WTC11 (cell line): ENCODE measurements at regions not wholly inside any gene's neighbourhood (a gene's known extent, or its start where the extent isn't known, plus 50 kb on each side); places are given as distances from the start of the nearest gene placed in this dataset.

ENCODE experiments used
- CREB1 ChIP-seq: sonication (generic); formaldehyde crosslinking; IDR thresholded peaks from 2 replicates; pipeline ENCODE4 v1.8.0; 2023; ENCODE audit warnings: mild to moderate bottlenecking, missing genetic modification reagents
- ELF4 ChIP-seq: sonication (generic); formaldehyde crosslinking; IDR thresholded peaks from 2 replicates; pipeline ENCODE4 v1.8.1; 2022; ENCODE audit warnings: low read depth, mild to moderate bottlenecking, moderate library complexity, missing genetic modification reagents
- FOXP1 ChIP-seq: sonication (generic); formaldehyde crosslinking; IDR thresholded peaks from 2 replicates; pipeline ENCODE4 v1.8.0; 2022; ENCODE audit warnings: missing genetic modification reagents, mild to moderate bottlenecking, moderate library complexity, borderline replicate concordance
- JUN ChIP-seq: sonication (generic); formaldehyde crosslinking; IDR thresholded peaks from 2 replicates; pipeline ENCODE4 v1.8.0; 2023; ENCODE audit warnings: mild to moderate bottlenecking, missing genetic modification reagents
- NFE2L1 ChIP-seq: sonication (generic); formaldehyde crosslinking; IDR thresholded peaks from 2 replicates; pipeline ENCODE4 v1.8.1; 2023; ENCODE audit warnings: missing genetic modification reagents
- NFYB ChIP-seq: sonication (generic); formaldehyde crosslinking; conservative IDR thresholded peaks from 2 replicates; pipeline ENCODE4 v1.8.0; 2022; ENCODE audit warnings: low read depth, missing genetic modification reagents
- NR3C1 ChIP-seq: sonication (generic); formaldehyde crosslinking; conservative IDR thresholded peaks from 2 replicates; pipeline ENCODE4 v1.8.1; 2023; ENCODE audit warnings: low read depth, mild to moderate bottlenecking, missing genetic modification reagents
- SMAD4 ChIP-seq: sonication (generic); formaldehyde crosslinking; IDR thresholded peaks from 2 replicates; pipeline ENCODE4 v1.8.0; 2022; ENCODE audit warnings: mild to moderate bottlenecking, missing genetic modification reagents
- TF ChIP-seq, protein P1 (sequence below): fragments of 200-600 bp; IDR thresholded peaks from 2 replicates; pipeline ENCODE4 v1.8.0; 2022; ENCODE audit warnings: antibody characterized with exemption
- TF ChIP-seq, protein P2 (sequence below): sonication (generic); formaldehyde crosslinking; IDR thresholded peaks from 2 replicates; pipeline ENCODE4 v1.8.1; 2022; ENCODE audit warnings: mild to moderate bottlenecking, missing genetic modification reagents, moderate library complexity, borderline replicate concordance
- TF ChIP-seq, protein P3 (sequence below): sonication (generic); formaldehyde crosslinking; IDR thresholded peaks from 2 replicates; pipeline ENCODE4 v1.8.1; 2022; ENCODE audit warnings: low read depth, missing genetic modification reagents, borderline replicate concordance

DNA sequence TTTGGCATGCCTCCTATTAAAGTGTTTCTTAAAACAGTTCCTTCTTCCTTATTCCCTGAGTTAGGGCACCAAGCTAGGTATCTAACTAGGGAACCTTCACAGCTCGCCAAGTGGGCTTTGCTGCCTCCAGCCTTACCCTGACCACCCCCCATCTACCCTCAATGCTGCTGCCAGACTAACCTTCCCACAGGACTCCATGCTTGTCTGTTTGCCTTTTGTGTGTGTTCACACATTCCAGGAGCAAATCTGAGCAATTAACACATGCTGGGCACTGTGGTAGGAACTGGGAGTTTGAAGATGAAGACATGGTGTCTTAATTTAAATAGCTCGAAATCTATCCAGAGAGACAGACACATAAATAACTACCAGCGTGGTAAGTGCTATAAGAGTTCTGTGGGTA lies 185.2 kb downstream of the MZT1 start:
- TF ChIP-seq, protein P1, sequence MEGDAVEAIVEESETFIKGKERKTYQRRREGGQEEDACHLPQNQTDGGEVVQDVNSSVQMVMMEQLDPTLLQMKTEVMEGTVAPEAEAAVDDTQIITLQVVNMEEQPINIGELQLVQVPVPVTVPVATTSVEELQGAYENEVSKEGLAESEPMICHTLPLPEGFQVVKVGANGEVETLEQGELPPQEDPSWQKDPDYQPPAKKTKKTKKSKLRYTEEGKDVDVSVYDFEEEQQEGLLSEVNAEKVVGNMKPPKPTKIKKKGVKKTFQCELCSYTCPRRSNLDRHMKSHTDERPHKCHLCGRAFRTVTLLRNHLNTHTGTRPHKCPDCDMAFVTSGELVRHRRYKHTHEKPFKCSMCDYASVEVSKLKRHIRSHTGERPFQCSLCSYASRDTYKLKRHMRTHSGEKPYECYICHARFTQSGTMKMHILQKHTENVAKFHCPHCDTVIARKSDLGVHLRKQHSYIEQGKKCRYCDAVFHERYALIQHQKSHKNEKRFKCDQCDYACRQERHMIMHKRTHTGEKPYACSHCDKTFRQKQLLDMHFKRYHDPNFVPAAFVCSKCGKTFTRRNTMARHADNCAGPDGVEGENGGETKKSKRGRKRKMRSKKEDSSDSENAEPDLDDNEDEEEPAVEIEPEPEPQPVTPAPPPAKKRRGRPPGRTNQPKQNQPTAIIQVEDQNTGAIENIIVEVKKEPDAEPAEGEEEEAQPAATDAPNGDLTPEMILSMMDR, result no peak
- TF ChIP-seq NFYB (CRISPR knock-in tag) (no peak), ELF4 (CRISPR knock-in tag) (no peak), NFE2L1 (CRISPR knock-in tag) (no peak), NR3C1 (CRISPR knock-in tag) (no peak), SMAD4 (CRISPR knock-in tag) (no peak), CREB1 (no peak), JUN (CRISPR knock-in tag) (no peak), FOXP1 (CRISPR knock-in tag) (no peak)
- TF ChIP-seq, protein P2, sequence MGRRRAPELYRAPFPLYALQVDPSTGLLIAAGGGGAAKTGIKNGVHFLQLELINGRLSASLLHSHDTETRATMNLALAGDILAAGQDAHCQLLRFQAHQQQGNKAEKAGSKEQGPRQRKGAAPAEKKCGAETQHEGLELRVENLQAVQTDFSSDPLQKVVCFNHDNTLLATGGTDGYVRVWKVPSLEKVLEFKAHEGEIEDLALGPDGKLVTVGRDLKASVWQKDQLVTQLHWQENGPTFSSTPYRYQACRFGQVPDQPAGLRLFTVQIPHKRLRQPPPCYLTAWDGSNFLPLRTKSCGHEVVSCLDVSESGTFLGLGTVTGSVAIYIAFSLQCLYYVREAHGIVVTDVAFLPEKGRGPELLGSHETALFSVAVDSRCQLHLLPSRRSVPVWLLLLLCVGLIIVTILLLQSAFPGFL (CRISPR knock-in tag), result no peak
- TF ChIP-seq, protein P3, sequence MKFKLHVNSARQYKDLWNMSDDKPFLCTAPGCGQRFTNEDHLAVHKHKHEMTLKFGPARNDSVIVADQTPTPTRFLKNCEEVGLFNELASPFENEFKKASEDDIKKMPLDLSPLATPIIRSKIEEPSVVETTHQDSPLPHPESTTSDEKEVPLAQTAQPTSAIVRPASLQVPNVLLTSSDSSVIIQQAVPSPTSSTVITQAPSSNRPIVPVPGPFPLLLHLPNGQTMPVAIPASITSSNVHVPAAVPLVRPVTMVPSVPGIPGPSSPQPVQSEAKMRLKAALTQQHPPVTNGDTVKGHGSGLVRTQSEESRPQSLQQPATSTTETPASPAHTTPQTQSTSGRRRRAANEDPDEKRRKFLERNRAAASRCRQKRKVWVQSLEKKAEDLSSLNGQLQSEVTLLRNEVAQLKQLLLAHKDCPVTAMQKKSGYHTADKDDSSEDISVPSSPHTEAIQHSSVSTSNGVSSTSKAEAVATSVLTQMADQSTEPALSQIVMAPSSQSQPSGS, result no peak
